ENCODE measurements at regions not wholly inside any gene's neighbourhood (a gene's known extent, or its start where the extent isn't known, plus 50 kb on each side); places are given as distances from the start of the nearest gene placed in this dataset.

GRCh38 chr20:52349806-52350205 lies 158.2 kb upstream of the ZFP64 start:
- WGBS, result 67% methylated on average over 3 of the region's 3 CpGs
- no peak for TF ChIP-seq ZBTB33 (IDR thresholded peaks at IDR 0.05)
- TF ChIP-seq JUND (IDR thresholded peaks at IDR 0.05), result no peak
- no peak for TF ChIP-seq NR2F2 (IDR thresholded peaks at IDR 0.05)
- TF ChIP-seq YY1 (IDR thresholded peaks at IDR 0.05), result no peak
- TF ChIP-seq REST (IDR thresholded peaks at IDR 0.05), result no peak
- TF ChIP-seq EGR1 (IDR thresholded peaks at IDR 0.05; ENCODE audit: low read depth in 2 of 2), result no peak
- TF ChIP-seq HNF4A (conservative IDR thresholded peaks at IDR 0.05), result no peak
- no peak for TF ChIP-seq FOXA1 (IDR thresholded peaks at IDR 0.05)
- TF ChIP-seq RAD21 (IDR thresholded peaks at IDR 0.05), result no peak
- TF ChIP-seq CTCF (IDR thresholded peaks at IDR 0.05; ENCODE audit: low read depth, low read length, missing input control), result no peak
- no peak for TF ChIP-seq HNF4G (IDR thresholded peaks at IDR 0.05)
- no peak for TF ChIP-seq GABPA (IDR thresholded peaks at IDR 0.05 in 1 of 2, conservative IDR thresholded peaks at IDR 0.05 in 1 of 2)
- no peak for TF ChIP-seq FOXA2 (IDR thresholded peaks at IDR 0.05)
- TF ChIP-seq MAX (IDR thresholded peaks at IDR 0.05), result no peak
- no peak for TF ChIP-seq TAF1 (conservative IDR thresholded peaks at IDR 0.05)
- no peak for TF ChIP-seq SP1 (IDR thresholded peaks at IDR 0.05)
- TF ChIP-seq RXRA (IDR thresholded peaks at IDR 0.05), result no peak
- Histone ChIP-seq H3K9me3 (ENCODE audit: control insufficient read depth in 4 of 4, low read length in 3 of 4) (no peaks in the 10 kb centered on the region), H3K27ac (ENCODE audit: low read depth in 1 of 2, low read length in 2 of 2) (no peak overlapping the region), H3K27me3 (ENCODE audit: control insufficient read depth in 4 of 4, insufficient read depth in 4 of 4, low read length in 3 of 4) (no peaks in the 10 kb centered on the region), H3K36me3 (ENCODE audit: control insufficient read depth in 4 of 4, insufficient read depth in 3 of 4, low read depth in 1 of 4, low read length in 3 of 4) (no peaks in the 10 kb centered on the region), H3K9ac (ENCODE audit: low read depth in 1 of 2, low read length in 2 of 2) (no peak overlapping the region), H3K4me3 (ENCODE audit: low read depth in 1 of 3, low read length in 3 of 3) (no peak overlapping the region), H3K4me1 (ENCODE audit: control insufficient read depth in 4 of 4, insufficient read depth in 4 of 4, low read length in 3 of 4) (no peaks in the 10 kb centered on the region)
- no peak for DNase-seq (ENCODE audit: low spot score)

- no peaks in the 10 kb centered on the region for H3K27me3 ChIP-seq (ENCODE audit: control insufficient read depth in 4 of 4, insufficient read depth in 4 of 4, low read length in 3 of 4)
- H3K4me3 ChIP-seq (ENCODE audit: low read depth in 1 of 3, low read length in 3 of 3), result no peak overlapping the region
- no peaks in the 10 kb centered on the region for H3K4me1 ChIP-seq (ENCODE audit: control insufficient read depth in 4 of 4, insufficient read depth in 4 of 4, low read length in 3 of 4)
- H3K36me3 ChIP-seq (ENCODE audit: control insufficient read depth in 4 of 4, insufficient read depth in 3 of 4, low read depth in 1 of 4, low read length in 3 of 4), result no peaks in the 10 kb centered on the region
- no peaks in the 10 kb centered on the region for H3K9me3 ChIP-seq (ENCODE audit: control insufficient read depth in 4 of 4, low read length in 3 of 4)
- no peak for DNase-seq (ENCODE audit: low spot score)
- no peak overlapping the region for H3K9ac ChIP-seq (ENCODE audit: low read depth in 1 of 2, low read length in 2 of 2)
- no peak overlapping the region for H3K27ac ChIP-seq (ENCODE audit: low read depth in 1 of 2, low read length in 2 of 2)
- 81% methylated on average over 2 of the region's 2 CpGs for WGBS
- TF ChIP-seq FOXA2 (IDR thresholded peaks at IDR 0.05) (no peak), YY1 (IDR thresholded peaks at IDR 0.05) (no peak), JUND (IDR thresholded peaks at IDR 0.05) (no peak), EGR1 (IDR thresholded peaks at IDR 0.05; ENCODE audit: low read depth in 2 of 2) (no peak), MAX (IDR thresholded peaks at IDR 0.05) (no peak), ZBTB33 (IDR thresholded peaks at IDR 0.05) (no peak), RAD21 (IDR thresholded peaks at IDR 0.05) (no peak), HNF4G (IDR thresholded peaks at IDR 0.05) (no peak), REST (IDR thresholded peaks at IDR 0.05) (no peak), HNF4A (conservative IDR thresholded peaks at IDR 0.05) (no peak), SP1 (IDR thresholded peaks at IDR 0.05) (no peak)
Measured at GRCh38 chr20:52348434-52348833, 156.9 kb upstream of the ZFP64 start.
